GM12865 (cell line): ENCODE measurements at regions not wholly inside any gene's neighbourhood (a gene's known extent, or its start where the extent isn't known, plus 50 kb on each side); places are given as distances from the start of the nearest gene placed in this dataset.

Experiments used
- DNase-seq: peaks from one replicate; pipeline ENCODE4 v3.0.0; 2010; ENCODE audit warnings: low read depth
- H3K4me3 ChIP-seq: 2 replicates; pipeline ENCODE4 v1.5.1; 2011; ENCODE audit warnings: mild to moderate bottlenecking, low read depth, low read length, control low read depth
- CTCF ChIP-seq: IDR thresholded peaks from 2 replicates; pipeline ENCODE4 v1.5.1; 2011; ENCODE audit warnings: low read length, control low read depth, low read depth, inconsistent platforms; ENCODE audit not compliant: insufficient read depth; ENCODE audit errors: missing control alignments

- H3K4me3 ChIP-seq = no peak overlapping the region
- no peak for DNase-seq
- TF ChIP-seq CTCF = no peak
Measured at GRCh38 chr3:152038490-152038889, 165.0 kb downstream of the SUCNR1 start.

GRCh38 chr3:152039887-152040286 lies 166.4 kb downstream of the SUCNR1 start:
- H3K4me3 ChIP-seq = no peak overlapping the region
- peak; percentile 89 for DNase-seq
- TF ChIP-seq CTCF = no peak

GRCh38 chr3:152040319-152040718 lies 166.9 kb downstream of the SUCNR1 start:
- peak; percentile 45 for DNase-seq
- no peak for TF ChIP-seq CTCF
- H3K4me3 ChIP-seq = no peak overlapping the region

- TF ChIP-seq CTCF = no peak
- no peak for DNase-seq
- no peak overlapping the region for H3K4me3 ChIP-seq
Measured at GRCh38 chr3:152043620-152044019, 170.2 kb downstream of the SUCNR1 start.

GRCh38 chr3:152046280-152046679 lies 172.8 kb downstream of the SUCNR1 start:
- no peak for DNase-seq
- no peak overlapping the region for H3K4me3 ChIP-seq
- no peak for TF ChIP-seq CTCF

- H3K4me3 ChIP-seq = no peak overlapping the region
- no peak for DNase-seq
- TF ChIP-seq CTCF = no peak
Measured at GRCh38 chr3:152047465-152047864, 174.0 kb downstream of the SUCNR1 start.

- no peak overlapping the region for H3K4me3 ChIP-seq
- TF ChIP-seq CTCF = no peak
- no peak for DNase-seq
Measured at GRCh38 chr3:152048831-152049230, 175.4 kb downstream of the SUCNR1 start.
